Neural progenitor cell (in vitro differentiated cells): ENCODE measurements at regions not wholly inside any gene's neighbourhood (a gene's known extent, or its start where the extent isn't known, plus 50 kb on each side); places are given as distances from the start of the nearest gene placed in this dataset.

Experiments used
- CTCF ChIP-seq: fragments of 200-600 bp; sonication (generic); IDR thresholded peaks from 2 replicates; pipeline ENCODE4 v1.5.1; 2017; ENCODE audit warnings: antibody characterized with exemption, mild to moderate bottlenecking
- EZH2 ChIP-seq: fragments of 200-600 bp; sonication (generic); IDR thresholded peaks from 2 replicates; pipeline ENCODE4 v1.6.1; 2017; ENCODE audit warnings: antibody characterized with exemption, mild to moderate bottlenecking, moderate library complexity

- no peak for TF ChIP-seq CTCF
- no peak for TF ChIP-seq EZH2
These were observed 71.6 kb upstream of the C1orf21 start for GRCh38 chr1:184315254-184315653.
